SK-N-SH treated with all-trans-retinoic acid at 6 μM for 48 hours (cell line): ENCODE measurements at regions not wholly inside any gene's neighbourhood (a gene's known extent, or its start where the extent isn't known, plus 50 kb on each side); places are given as distances from the start of the nearest gene placed in this dataset.

Experiments
- ARNTL ChIP-seq: fragments of 450-650 bp; formaldehyde crosslinking; IDR thresholded peaks from 2 replicates; pipeline ENCODE4 v1.5.0; 2020; ENCODE audit warnings: low read depth, mild to moderate bottlenecking, moderate library complexity, borderline replicate concordance
- ESRRG ChIP-seq: fragments of 250-450 bp; sonication (Bioruptor Pico); IDR thresholded peaks from 2 replicates; pipeline ENCODE4 v1.6.1; 2021; ENCODE audit warnings: mild to moderate bottlenecking
- OSR1 ChIP-seq: fragments of 250-450 bp; sonication (Bioruptor Pico); IDR thresholded peaks from 2 replicates; pipeline ENCODE4 v1.8.0; 2022; ENCODE audit warnings: moderate library complexity, mild to moderate bottlenecking, inconsistent platforms
- PATZ1 ChIP-seq: fragments of 250-450 bp; sonication (Bioruptor Pico); IDR thresholded peaks from 2 replicates; pipeline ENCODE4 v1.8.0; 2020; ENCODE audit warnings: mild to moderate bottlenecking, moderate library complexity, borderline replicate concordance
- TOX ChIP-seq: fragments of 250-450 bp; sonication (Bioruptor Pico); IDR thresholded peaks from 2 replicates; pipeline ENCODE4 v1.8.0; 2021; ENCODE audit warnings: mild to moderate bottlenecking, moderate library complexity, borderline replicate concordance
- TSHZ2 ChIP-seq: fragments of 250-450 bp; sonication (Bioruptor Pico); IDR thresholded peaks from 2 replicates; pipeline ENCODE4 v1.5.0; 2020; ENCODE audit warnings: mild to moderate bottlenecking, moderate library complexity
- ZC3H10 ChIP-seq: fragments of 250-450 bp; sonication (Bioruptor Pico); IDR thresholded peaks from 2 replicates; pipeline ENCODE4 v1.5.1; 2021; ENCODE audit warnings: mild to moderate bottlenecking, moderate library complexity
- ZFP3 ChIP-seq: fragments of 250-450 bp; sonication (Bioruptor Pico); IDR thresholded peaks from 2 replicates; pipeline ENCODE4 v1.5.0; 2020; ENCODE audit warnings: mild to moderate bottlenecking, moderate library complexity
- ZFP30 ChIP-seq: fragments of 450-650 bp; formaldehyde crosslinking; IDR thresholded peaks from 2 replicates; pipeline ENCODE4 v1.5.0; 2022; ENCODE audit warnings: mild to moderate bottlenecking, moderate library complexity
- ZNF70 ChIP-seq: fragments of 450-650 bp; formaldehyde crosslinking; IDR thresholded peaks from 2 replicates; pipeline ENCODE4 v1.5.0; 2020; ENCODE audit warnings: mild to moderate bottlenecking, moderate library complexity
- ZNF8 ChIP-seq: fragments of 450-650 bp; formaldehyde crosslinking; IDR thresholded peaks from 2 replicates; pipeline ENCODE4 v1.5.0; 2020; ENCODE audit warnings: mild to moderate bottlenecking, moderate library complexity
- TF ChIP-seq, protein P1 (sequence below): fragments of 250-450 bp; sonication (Bioruptor Pico); IDR thresholded peaks from 2 replicates; pipeline ENCODE4 v1.8.0; 2021; ENCODE audit warnings: low read depth, mild to moderate bottlenecking, moderate library complexity, borderline replicate concordance
- TF ChIP-seq, protein P2 (sequence below): fragments of 250-450 bp; sonication (Bioruptor Pico); IDR thresholded peaks from 2 replicates; pipeline ENCODE4 v1.5.1; 2020; ENCODE audit warnings: low read depth, mild to moderate bottlenecking, moderate library complexity

DNA sequence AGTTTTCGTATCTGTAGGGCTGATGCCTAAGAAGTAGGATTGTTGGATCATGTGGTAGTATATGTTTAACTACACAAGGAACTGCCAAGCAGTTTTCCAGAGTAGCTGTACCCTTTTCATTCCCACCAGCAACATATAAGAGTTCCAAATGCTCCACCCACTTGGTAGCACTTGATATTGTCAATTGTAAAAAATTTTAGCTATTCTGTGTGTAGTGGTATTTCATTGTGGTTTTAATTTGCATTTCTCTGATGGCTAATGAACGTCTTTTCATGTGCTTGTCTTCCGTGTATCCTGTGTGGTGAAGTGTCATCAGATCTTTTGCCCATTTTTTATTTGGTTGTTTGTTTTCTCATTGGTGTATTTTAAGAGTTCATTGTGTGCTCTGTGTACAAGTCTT, 69.7 kb downstream of the TANC2 start:
- TF ChIP-seq, protein P1, sequence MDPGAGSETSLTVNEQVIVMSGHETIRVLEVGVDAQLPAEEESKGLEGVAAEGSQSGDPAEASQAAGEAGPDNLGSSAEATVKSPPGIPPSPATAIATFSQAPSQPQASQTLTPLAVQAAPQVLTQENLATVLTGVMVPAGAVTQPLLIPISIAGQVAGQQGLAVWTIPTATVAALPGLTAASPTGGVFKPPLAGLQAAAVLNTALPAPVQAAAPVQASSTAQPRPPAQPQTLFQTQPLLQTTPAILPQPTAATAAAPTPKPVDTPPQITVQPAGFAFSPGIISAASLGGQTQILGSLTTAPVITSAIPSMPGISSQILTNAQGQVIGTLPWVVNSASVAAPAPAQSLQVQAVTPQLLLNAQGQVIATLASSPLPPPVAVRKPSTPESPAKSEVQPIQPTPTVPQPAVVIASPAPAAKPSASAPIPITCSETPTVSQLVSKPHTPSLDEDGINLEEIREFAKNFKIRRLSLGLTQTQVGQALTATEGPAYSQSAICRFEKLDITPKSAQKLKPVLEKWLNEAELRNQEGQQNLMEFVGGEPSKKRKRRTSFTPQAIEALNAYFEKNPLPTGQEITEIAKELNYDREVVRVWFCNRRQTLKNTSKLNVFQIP, result no peak
- TF ChIP-seq PATZ1 (CRISPR knock-in tag) (no peak), TOX (CRISPR knock-in tag) (no peak), ZFP30 (CRISPR knock-in tag) (no peak), ZNF70 (CRISPR knock-in tag) (no peak), TSHZ2 (CRISPR knock-in tag) (no peak), ARNTL (CRISPR knock-in tag) (no peak), OSR1 (CRISPR knock-in tag) (no peak), ZFP3 (CRISPR knock-in tag) (no peak), ZNF8 (CRISPR knock-in tag) (no peak), ZC3H10 (CRISPR knock-in tag) (no peak), ESRRG (no peak)
- TF ChIP-seq, protein P2, sequence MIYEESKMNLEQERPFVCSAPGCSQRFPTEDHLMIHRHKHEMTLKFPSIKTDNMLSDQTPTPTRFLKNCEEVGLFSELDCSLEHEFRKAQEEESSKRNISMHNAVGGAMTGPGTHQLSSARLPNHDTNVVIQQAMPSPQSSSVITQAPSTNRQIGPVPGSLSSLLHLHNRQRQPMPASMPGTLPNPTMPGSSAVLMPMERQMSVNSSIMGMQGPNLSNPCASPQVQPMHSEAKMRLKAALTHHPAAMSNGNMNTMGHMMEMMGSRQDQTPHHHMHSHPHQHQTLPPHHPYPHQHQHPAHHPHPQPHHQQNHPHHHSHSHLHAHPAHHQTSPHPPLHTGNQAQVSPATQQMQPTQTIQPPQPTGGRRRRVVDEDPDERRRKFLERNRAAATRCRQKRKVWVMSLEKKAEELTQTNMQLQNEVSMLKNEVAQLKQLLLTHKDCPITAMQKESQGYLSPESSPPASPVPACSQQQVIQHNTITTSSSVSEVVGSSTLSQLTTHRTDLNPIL (CRISPR knock-in tag), result no peak
